ENCODE measurements at regions not wholly inside any gene's neighbourhood (a gene's known extent, or its start where the extent isn't known, plus 50 kb on each side); places are given as distances from the start of the nearest gene placed in this dataset.

DNA sequence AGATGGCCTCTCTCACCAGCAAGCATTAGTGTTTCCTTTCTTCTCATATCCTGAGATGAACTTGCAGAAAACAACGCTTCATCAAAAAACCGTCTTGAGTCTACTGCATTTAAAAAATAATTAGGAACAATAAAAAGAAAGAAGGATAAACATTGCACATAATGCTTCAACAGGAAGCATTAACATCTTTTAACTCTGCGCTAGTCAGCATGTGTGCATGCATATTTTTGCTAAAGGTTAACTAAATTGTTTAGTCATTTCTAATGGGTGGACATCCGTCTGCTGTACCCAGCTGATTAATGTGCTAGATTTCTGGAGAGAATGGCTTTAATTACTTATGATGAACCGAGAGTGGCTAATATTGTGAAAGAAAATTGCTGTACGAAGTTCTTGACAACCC is 349.3 kb downstream of the SOX4 start:
- no peak for TF ChIP-seq POLR2A (IDR thresholded peaks at IDR 0.05; ENCODE audit: low read depth, low read length)
- TF ChIP-seq, protein P1, sequence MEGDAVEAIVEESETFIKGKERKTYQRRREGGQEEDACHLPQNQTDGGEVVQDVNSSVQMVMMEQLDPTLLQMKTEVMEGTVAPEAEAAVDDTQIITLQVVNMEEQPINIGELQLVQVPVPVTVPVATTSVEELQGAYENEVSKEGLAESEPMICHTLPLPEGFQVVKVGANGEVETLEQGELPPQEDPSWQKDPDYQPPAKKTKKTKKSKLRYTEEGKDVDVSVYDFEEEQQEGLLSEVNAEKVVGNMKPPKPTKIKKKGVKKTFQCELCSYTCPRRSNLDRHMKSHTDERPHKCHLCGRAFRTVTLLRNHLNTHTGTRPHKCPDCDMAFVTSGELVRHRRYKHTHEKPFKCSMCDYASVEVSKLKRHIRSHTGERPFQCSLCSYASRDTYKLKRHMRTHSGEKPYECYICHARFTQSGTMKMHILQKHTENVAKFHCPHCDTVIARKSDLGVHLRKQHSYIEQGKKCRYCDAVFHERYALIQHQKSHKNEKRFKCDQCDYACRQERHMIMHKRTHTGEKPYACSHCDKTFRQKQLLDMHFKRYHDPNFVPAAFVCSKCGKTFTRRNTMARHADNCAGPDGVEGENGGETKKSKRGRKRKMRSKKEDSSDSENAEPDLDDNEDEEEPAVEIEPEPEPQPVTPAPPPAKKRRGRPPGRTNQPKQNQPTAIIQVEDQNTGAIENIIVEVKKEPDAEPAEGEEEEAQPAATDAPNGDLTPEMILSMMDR (IDR thresholded peaks at IDR 0.05; ENCODE audit: extremely low read depth in 1 of 2, insufficient read depth in 1 of 2, low read depth in 1 of 2, low read length in 2 of 2): no peak
- TF ChIP-seq, protein P2, sequence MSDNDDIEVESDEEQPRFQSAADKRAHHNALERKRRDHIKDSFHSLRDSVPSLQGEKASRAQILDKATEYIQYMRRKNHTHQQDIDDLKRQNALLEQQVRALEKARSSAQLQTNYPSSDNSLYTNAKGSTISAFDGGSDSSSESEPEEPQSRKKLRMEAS (IDR thresholded peaks at IDR 0.05; ENCODE audit: insufficient read depth, insufficient read length): no peak
- no peak for TF ChIP-seq POLR2AphosphoS5 (IDR thresholded peaks at IDR 0.05; ENCODE audit: insufficient read depth, low read depth, low read length)
- no peak for TF ChIP-seq JUN (IDR thresholded peaks at IDR 0.05; ENCODE audit: borderline replicate concordance, insufficient read depth, insufficient read length, low read depth)

All from endothelial cell of umbilical vein (primary cell).